ENCODE measurements at regions not wholly inside any gene's neighbourhood (a gene's known extent, or its start where the extent isn't known, plus 50 kb on each side); places are given as distances from the start of the nearest gene placed in this dataset.

GRCh38 chr10:108782411-108782810 is 1140.9 kb downstream of the XPNPEP1 start:
- no peak for DNase-seq (ENCODE audit: low spot score)

GRCh38 chr10:108779501-108779900 is 1143.8 kb downstream of the XPNPEP1 start:
- DNase-seq (ENCODE audit: low spot score), result no peak

GRCh38 chr10:108775911-108776475 is 1147.3 kb downstream of the XPNPEP1 start:
- no peak for DNase-seq (ENCODE audit: low spot score)

GRCh38 chr10:108771106-108771505 is 1152.2 kb downstream of the XPNPEP1 start:
- no peak for DNase-seq (ENCODE audit: low spot score)

GRCh38 chr10:108765794-108766193 is 1157.5 kb downstream of the XPNPEP1 start:
- no peak for DNase-seq (ENCODE audit: low spot score)

- no peak for DNase-seq (ENCODE audit: low spot score)
These were observed 1165.4 kb downstream of the XPNPEP1 start for GRCh38 chr10:108757946-108758345.

- DNase-seq (ENCODE audit: low spot score), result no peak
These were observed 1167.7 kb downstream of the XPNPEP1 start for GRCh38 chr10:108755646-108756045.

GRCh38 chr10:108753326-108753725 is 1170.0 kb downstream of the XPNPEP1 start:
- no peak for DNase-seq (ENCODE audit: low spot score)

- no peak for DNase-seq (ENCODE audit: low spot score)
These were observed 1174.3 kb downstream of the XPNPEP1 start for GRCh38 chr10:108749042-108749441.

- DNase-seq (ENCODE audit: low spot score), result no peak
These were observed 1187.2 kb downstream of the XPNPEP1 start for GRCh38 chr10:108736111-108736510.

- DNase-seq (ENCODE audit: low spot score), result no peak
These were observed 1187.9 kb downstream of the XPNPEP1 start for GRCh38 chr10:108735380-108735779.

GRCh38 chr10:108721874-108722273 is 1201.4 kb downstream of the XPNPEP1 start:
- DNase-seq (ENCODE audit: low spot score), result no peak

- DNase-seq (ENCODE audit: low spot score), result no peak
These were observed 1207.0 kb downstream of the XPNPEP1 start for GRCh38 chr10:108716352-108716751.

GRCh38 chr10:108709927-108710722 is 1213.2 kb downstream of the XPNPEP1 start:
- DNase-seq (ENCODE audit: low spot score), result no peak

- DNase-seq (ENCODE audit: low spot score), result no peak
These were observed 1214.9 kb downstream of the XPNPEP1 start for GRCh38 chr10:108708363-108708762.

GRCh38 chr10:108696792-108697477 is 1226.4 kb downstream of the XPNPEP1 start:
- DNase-seq (ENCODE audit: low spot score), result no peak

- no peak for DNase-seq (ENCODE audit: low spot score)
These were observed 1232.2 kb downstream of the XPNPEP1 start for GRCh38 chr10:108691126-108691525.

GRCh38 chr10:108690530-108690929 is 1232.8 kb downstream of the XPNPEP1 start:
- DNase-seq (ENCODE audit: low spot score), result no peak

- no peak for DNase-seq (ENCODE audit: low spot score)
These were observed 1233.4 kb downstream of the XPNPEP1 start for GRCh38 chr10:108689891-108690290.

GRCh38 chr10:108688314-108688713 is 1235.0 kb downstream of the XPNPEP1 start:
- DNase-seq (ENCODE audit: low spot score), result no peak

GRCh38 chr10:108685863-108686531 is 1237.3 kb downstream of the XPNPEP1 start:
- no peak for DNase-seq (ENCODE audit: low spot score)

GRCh38 chr10:108684431-108684830 is 1238.9 kb downstream of the XPNPEP1 start:
- DNase-seq (ENCODE audit: low spot score), result no peak

- DNase-seq (ENCODE audit: low spot score), result no peak
These were observed 1249.6 kb downstream of the XPNPEP1 start for GRCh38 chr10:108673741-108674140.
